ENCODE measurements at regions not wholly inside any gene's neighbourhood (a gene's known extent, or its start where the extent isn't known, plus 50 kb on each side); places are given as distances from the start of the nearest gene placed in this dataset.

GRCh38 chr1:25103164-25103795 is 129.0 kb downstream of the SYF2 start:
- no peak for DNase-seq

GRCh38 chr1:25100151-25100833 is 132.0 kb downstream of the SYF2 start:
- peak; percentile 7 for DNase-seq

- DNase-seq = peak; percentile 57
Observed at GRCh38 chr1:25099343-25099951, 132.9 kb downstream of the SYF2 start.

- DNase-seq = no peak
Observed at GRCh38 chr1:25098717-25099116, 133.6 kb downstream of the SYF2 start.

DNA sequence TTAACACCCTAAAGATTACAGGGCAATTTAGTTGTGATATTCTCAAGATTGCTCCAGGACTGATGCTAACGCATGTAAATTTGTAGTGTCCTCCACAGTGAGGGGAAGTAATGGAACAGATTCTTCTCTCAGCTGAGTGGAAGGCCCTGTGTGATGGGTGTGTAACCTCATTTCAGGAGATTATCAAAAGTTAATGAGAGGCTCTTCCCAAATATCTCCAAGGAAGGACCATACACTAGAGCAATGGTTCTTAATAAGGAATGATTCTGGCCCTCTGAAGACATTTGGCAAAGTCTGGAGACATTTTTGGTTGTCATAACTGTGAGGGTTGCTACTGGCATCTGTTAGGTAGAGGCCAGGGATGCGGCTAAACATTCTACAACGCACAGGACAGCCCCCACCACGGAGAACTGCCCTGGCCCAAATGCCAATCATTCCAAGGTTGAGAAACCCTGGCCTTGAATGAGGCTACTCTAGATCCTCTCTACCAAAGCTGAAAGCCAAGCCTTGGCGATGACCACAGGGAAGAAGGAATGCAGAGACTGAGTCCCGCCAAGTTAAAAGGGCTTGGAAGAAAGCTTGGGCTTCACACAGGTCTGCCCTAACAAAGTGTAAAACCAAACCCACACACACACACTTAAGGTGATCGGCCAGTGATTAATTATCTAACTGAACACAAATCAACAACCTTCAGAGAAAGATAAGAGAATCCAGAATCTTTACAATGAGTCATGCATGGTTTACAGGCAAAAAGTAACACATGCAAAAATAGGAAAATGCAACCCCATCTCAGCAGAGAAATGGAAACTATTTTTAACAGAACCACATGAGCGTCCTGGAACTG is 135.8 kb downstream of the SYF2 start:
- no peak for DNase-seq

- DNase-seq = peak; percentile 10
Observed at GRCh38 chr1:25095635-25096200, 136.6 kb downstream of the SYF2 start.

GRCh38 chr1:25094995-25095394 is 137.3 kb downstream of the SYF2 start:
- DNase-seq = no peak

DNA sequence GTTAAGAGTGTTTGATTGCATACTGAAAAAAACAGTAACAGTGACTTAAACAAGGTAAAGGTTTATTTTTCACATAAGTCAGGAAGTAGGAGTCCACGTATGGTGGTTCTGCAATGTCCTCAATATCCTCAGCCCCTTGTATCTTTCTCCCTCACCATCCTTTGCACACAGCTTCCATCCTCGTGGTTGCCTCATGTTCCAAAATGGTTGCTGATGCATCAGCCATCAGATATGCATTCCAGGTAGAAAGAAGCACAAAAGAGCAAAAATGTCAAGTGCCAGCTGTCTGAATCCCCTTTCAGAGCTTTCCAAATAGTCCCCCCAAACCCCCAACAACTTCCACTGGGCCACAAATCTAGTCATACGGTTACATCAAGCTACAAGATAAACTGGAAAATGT is 138.1 kb downstream of the SYF2 start:
- no peak for DNase-seq

DNA sequence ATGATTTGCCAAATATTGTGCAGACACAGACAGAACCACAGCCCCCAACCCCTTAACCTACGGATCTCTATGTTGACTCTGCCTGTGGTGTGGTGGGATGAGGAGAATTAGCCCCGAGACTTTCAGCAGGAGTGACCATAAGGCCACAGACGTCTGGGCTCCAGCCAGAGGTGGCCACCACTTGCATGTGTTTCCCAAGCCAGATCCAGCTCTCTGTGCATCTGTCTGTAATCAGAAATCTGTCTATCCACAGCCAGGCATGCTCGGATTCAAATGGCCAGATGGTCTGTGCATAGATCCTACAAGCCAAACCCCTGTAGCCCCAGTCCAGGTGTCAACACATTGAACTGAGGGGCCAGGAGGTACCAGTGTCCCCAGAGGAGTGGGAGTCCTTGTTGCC is 140.6 kb downstream of the SYF2 start:
- no peak for DNase-seq

GRCh38 chr1:25090707-25091422 is 141.4 kb downstream of the SYF2 start:
- DNase-seq = no peak

DNA sequence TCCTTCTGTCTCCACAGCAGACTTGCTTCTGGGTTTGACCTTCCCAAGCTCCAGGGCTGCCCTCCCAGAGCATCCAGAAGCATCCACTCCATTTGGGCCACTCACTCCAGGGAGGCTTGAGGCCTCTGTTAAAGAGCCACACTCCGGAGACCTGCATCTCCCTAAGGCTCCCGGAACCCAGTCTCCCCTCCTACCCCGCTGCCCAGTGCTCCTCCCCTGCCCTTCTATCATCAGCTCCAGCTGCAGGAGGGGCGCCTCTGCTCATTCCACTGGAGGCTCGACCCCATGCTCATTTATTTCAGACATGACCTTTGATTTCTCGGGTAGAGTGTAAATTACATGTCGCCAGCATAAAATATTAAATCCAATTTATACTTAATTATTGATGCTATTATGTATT is 142.5 kb downstream of the SYF2 start:
- DNase-seq = no peak

DNA sequence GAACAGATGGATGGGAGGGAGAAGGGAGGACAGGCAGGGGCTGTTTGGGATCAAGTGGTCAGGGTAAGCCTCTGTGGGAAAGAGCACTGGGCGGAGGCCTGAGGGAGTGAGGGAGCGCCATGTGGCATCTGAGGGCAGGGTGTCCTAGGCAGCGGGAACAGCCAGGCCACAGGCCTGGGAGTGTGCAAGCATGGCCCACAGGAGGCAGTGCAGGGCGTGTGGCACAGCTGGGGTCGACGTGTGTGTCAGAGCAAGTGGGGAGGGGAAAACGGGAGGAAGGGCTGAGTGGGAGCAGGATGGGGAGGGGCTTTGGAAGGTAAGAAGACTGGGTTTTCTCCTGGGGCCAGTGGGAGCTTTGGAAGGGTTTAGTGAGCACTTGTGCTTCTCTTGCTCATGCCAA is 143.4 kb downstream of the SYF2 start:
- no peak for DNase-seq

GRCh38 chr1:25088180-25088701 is 144.1 kb downstream of the SYF2 start:
- DNase-seq = no peak

DNA sequence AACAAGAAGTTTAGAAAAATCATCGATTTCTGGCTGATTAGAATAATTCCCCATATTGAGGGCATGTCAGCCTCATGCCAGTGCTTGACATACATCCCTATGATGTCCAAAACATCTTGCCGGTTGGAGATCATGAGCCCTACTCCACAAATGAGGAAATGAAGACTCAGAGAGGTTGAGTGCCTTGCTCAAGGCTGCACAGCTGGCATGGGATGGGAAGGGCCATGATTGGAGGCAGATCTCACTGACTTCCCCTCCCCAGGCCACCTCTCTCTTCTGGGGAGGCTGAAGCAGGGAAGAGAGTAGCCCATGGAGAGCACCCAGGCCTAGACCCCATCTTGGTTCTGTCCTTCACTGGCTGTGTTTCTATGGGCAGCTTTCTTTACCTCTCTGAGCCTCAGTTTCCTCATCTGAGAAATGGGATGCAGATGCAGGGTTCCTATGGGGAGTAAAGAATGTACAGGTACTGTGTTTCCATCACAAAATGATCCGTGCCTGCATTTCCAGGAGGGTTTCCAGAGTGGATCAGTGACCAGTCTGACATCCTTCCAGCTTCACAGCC is 145.7 kb downstream of the SYF2 start:
- no peak for DNase-seq

GRCh38 chr1:25084407-25084806 is 147.9 kb downstream of the SYF2 start:
- no peak for DNase-seq

- DNase-seq = no peak
Observed at GRCh38 chr1:25083481-25084345, 148.6 kb downstream of the SYF2 start.

DNA sequence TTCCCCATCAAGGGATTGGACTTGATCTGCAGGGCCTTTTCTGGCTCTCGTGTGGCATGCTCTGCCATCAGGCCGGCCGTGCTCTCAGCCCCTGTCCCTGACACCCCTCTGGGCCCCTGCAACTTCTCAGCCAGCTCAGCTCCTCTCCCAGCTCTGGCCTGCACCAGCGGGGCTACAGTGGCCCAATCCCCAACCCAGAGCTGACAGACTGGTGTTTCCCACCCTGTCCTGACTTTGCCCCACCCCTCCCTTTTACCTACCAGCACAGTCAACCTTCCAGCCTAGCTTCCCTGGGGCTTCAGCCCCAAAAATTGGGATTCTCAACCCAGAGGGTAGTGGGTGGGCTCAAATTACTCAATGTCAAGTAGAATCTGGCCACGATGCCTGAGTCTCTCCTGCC is 149.3 kb downstream of the SYF2 start:
- no peak for DNase-seq

DNA sequence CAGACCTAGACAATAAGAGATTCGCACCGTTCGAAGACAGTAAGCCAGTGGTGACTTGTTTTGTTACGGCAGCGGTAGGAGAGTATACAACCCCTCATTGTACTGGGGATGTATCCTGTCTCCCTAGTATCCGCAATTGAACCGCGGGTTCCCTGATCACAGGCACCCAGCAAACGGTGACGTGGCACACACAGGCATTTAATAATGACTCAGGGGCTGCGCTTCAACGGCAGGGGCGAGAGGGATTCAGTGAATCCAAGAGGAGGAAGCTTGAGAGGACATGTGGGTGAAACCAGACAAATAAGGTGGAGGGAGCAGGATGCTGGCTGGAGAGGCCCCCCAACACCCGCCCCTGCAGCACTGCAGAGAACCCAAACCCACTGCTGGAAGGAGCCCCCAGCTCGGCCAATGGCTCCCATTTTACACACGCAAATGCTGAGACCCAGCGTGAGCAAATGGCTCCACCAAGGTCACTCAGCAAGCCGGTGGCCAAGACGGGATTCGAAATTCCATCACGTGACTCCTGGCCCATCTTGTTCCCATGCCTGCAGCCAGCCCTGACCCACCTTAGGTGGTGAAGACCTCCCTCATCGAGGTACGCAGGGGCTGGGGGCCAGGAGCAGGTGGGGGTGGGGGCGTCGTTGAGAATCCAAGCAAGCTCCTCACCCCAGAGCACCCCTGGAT is 149.9 kb downstream of the SYF2 start:
- DNase-seq = no peak

DNA sequence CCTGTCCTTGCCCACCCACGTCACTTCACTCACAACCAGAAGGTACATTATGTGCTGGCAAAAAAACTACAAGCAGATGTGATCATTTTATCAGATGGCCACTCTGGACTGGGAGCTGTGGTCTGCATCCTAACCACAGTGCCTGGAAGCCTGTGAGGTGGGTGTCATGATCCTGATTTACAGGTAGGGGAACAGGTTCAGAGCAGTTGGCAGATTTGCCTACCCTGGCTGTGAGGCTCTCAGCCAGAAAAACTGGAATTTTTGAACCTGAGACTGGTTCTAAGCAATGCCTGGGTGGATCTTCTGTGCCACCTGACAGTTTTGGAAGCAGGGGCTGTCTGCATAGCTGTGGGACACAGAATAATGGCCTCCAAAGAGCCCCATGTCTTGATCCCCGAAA is 150.8 kb downstream of the SYF2 start:
- no peak for DNase-seq
